Choroid plexus epithelial cell (primary cell): ENCODE measurements at regions not wholly inside any gene's neighbourhood (a gene's known extent, or its start where the extent isn't known, plus 50 kb on each side); places are given as distances from the start of the nearest gene placed in this dataset.

ENCODE experiments used
- DNase-seq: peaks from one replicate; pipeline ENCODE4 v3.0.0-alpha.2; 2010; ENCODE audit warnings: low read depth
- H3K4me3 ChIP-seq: 2 replicates; pipeline ENCODE4 v1.5.1; 2011; ENCODE audit warnings: low read depth, mild to moderate bottlenecking, control low read depth, low read length, moderate library complexity
- CTCF ChIP-seq: conservative IDR thresholded peaks from 2 replicates; pipeline ENCODE4 v1.5.1; 2011; ENCODE audit warnings: low read depth, mild to moderate bottlenecking, control low read depth, inconsistent platforms, low read length, moderate library complexity

- no peak overlapping the region for H3K4me3 ChIP-seq
- no peak for TF ChIP-seq CTCF
- peak; percentile 45 for DNase-seq
These were observed 80.3 kb upstream of the FST start for GRCh38 chr5:53399926-53400697.

GRCh38 chr5:53403291-53403690, 77.1 kb upstream of the FST start:
- no peak for TF ChIP-seq CTCF
- DNase-seq: no peak
- H3K4me3 ChIP-seq: no peak overlapping the region

- no peak for TF ChIP-seq CTCF
- DNase-seq: peak; percentile 23
- no peak overlapping the region for H3K4me3 ChIP-seq
These were observed 76.7 kb upstream of the FST start for GRCh38 chr5:53403758-53404157.

- no peak for TF ChIP-seq CTCF
- H3K4me3 ChIP-seq: no peak overlapping the region
- DNase-seq: no peak
These were observed 75.0 kb upstream of the FST start for GRCh38 chr5:53405396-53405795.

DNA sequence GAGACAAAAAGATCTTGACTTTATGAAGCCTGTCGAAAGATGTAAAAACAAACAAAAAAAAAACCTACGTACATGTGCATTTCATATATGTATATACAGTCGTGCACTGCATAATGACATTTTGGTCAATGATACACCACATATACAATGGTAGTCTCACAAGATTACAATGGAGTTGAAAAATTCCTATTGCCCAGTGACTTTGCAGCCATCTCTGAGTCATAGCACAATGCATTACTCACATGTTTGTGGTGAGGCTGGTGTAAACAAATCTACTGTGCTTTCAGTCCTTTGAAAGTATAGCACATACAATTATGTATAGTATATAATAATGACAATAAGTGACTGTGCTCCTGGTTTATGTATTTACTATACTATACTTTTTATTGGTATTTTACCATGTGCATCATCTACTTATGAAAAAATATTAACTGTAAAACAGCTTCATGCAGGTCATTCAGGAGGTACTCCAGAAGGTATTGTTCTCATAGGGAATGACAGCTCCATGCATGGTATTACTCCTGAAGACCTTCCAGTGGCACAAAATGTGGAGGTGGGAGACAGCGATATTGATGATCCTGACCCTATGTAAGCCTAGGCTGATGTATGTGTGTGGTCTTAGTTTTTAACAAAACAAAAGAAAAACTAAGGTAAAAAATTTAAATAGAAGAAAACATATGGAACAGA, 73.7 kb upstream of the FST start:
- DNase-seq: peak; percentile 91
- TF ChIP-seq CTCF: no peak
- no peak overlapping the region for H3K4me3 ChIP-seq

- DNase-seq: peak; percentile 86
- no peak for TF ChIP-seq CTCF
- no peak overlapping the region for H3K4me3 ChIP-seq
These were observed 73.1 kb upstream of the FST start for GRCh38 chr5:53407373-53407772.
